Upper lobe of left lung (tissue), 4 donors: ENCODE measurements at regions not wholly inside any gene's neighbourhood (a gene's known extent, or its start where the extent isn't known, plus 50 kb on each side); places are given as distances from the start of the nearest gene placed in this dataset.

Experiments
- CTCF ChIP-seq, 6 experiments: fragments of 450-650 bp in 4 of 6; fragments of 200-600 bp in 2 of 6; sonication (generic) in 2 of 6; IDR thresholded peaks; one replicate each; pipeline ENCODE4 v1.5.1; 2016 to 2019; ENCODE audit warnings: antibody characterized with exemption in 6 of 6
- POLR2A ChIP-seq, 4 donors: fragments of 450-650 bp; IDR thresholded peaks; one replicate each; pipeline ENCODE4 v1.5.1; 2016 to 2017; ENCODE audit warnings: antibody characterized with exemption in 4 of 4, mild to moderate bottlenecking in 2 of 4

GRCh38 chr15:47196048-47196447 lies 521.3 kb upstream of the SEMA6D start:
- TF ChIP-seq CTCF (IDR thresholded peaks at IDR 0.05) = peak; percentile 61 to 84 (median 70)
- TF ChIP-seq POLR2A (IDR thresholded peaks at IDR 0.05) = no peak
